GM18519 (cell line): ENCODE measurements at regions not wholly inside any gene's neighbourhood (a gene's known extent, or its start where the extent isn't known, plus 50 kb on each side); places are given as distances from the start of the nearest gene placed in this dataset.
"Not testable (repeated sequence)": the region's sequence is repeated elsewhere in the genome, so short reads cannot be mapped to it uniquely, and the experiment has no call there.

ENCODE experiments used
- ATAC-seq: cut with Tn5 transposase; IDR thresholded peaks from one replicate; pipeline ENCODE4 v1.9.1; 2021; ENCODE audit warnings: mild to moderate bottlenecking, moderate library complexity; ENCODE audit not compliant: unreplicated experiment, low FRiP score

DNA sequence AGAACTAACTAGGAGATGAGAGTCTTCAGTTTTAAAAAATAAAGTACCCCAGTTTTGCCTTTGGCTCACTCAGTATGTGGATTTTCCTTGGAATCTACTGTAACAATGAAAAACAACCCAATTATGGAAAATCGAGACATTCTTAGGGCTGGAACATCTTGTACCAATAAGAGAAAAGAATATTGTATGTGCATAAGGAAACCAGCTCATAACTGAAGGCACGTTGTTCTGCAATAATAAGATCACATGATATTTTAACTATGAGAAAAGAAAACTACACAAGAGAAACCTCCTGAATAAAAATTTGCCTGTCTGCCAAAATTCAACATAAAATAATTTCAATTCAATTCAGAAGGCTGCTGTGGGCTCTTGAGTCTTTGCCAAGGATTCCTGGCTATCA lies 261.8 kb upstream of the EDNRA start:
- no peak for ATAC-seq

DNA sequence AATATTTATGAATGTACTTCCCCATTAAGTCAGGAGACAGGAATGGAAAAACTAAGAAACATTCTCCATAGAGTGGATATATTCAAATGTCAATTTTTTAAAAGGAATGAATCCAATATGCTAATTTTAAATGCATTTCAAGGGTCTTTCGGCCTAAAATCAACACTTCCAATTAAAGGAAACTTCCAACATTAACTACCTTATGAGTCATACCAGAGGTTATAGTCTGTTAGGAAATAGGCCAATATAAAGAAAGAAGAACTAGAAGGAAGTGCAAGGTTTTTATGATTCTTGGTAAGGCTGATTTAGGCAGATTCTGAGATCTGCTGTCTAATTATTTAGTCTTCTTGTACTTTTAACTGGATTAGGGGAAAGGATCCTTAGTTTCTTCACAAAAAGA lies 260.1 kb upstream of the EDNRA start:
- no peak for ATAC-seq

DNA sequence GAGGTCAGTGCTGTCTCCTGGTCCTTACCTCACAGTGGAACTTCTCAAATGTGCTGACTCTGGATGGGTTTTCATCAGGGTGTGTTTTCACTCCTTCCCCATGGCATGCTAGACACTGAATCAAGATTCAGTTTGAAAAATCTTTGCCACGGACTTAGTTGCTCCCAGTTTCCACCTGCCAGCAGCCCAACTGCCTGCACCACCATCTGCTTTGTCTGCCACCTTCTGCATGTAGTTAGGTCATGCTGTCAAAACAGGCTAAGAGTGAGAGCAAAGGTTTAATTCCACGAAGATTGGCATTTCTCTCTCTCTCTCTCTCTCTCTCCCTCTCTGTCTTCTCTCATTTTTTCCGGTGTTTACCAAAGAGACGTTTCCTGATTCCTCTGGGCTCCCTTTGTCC lies 258.0 kb upstream of the EDNRA start:
- no peak for ATAC-seq

DNA sequence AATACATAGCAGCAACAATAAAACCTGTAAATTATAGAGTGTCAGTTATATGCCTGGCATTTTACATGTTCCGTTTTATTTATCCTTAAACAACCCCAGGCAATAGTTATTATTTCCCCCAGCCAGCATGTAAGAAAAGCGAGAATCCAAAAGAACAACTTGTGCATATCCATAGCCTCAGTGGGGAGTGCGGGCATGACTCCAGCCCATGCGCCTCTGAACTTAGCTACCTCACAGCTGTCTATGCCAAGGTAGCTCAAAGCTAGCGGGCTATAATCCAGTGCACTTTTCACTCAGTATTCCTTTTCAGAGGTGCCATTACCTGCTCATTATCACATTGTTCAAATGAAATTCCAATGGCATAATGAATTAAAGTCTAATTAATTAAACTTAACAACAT lies 257.3 kb upstream of the EDNRA start:
- ATAC-seq = no peak

DNA sequence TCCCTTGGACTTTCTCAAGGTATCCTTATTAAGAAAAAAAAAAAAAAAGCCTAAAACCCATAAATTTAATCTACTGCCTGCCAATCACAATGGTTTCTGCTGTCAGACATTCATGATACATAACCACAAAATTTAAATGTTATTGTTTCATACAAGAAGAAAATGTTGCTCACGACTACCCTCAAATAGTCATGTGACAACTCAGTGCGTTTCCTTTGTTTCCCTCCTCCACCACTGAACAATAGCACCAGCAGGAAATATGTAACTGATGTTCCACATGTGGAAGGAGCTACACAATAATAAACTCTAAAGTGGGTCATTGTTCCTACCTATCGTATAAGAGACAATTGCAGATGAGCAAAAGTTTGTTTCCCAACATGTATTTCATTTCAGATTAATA lies 244.1 kb upstream of the EDNRA start:
- ATAC-seq = no peak

DNA sequence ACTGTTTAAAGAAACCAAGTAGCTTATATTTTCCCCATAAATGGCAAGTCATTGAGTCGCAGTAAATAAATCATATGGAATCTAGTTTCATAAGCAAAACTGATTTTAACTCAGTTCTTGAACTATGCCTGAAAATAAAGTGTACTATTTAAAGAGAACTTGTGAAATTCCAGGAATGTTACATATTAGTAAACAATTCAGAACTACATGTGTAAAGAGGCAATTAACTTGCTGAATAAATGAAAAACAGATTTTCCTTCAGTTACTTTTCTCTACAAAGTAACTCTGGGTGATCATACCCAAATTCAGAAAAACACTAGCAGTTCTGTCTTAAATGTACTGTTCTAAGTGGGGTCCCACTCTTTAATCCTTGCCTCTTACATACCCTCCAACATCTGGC lies 236.1 kb upstream of the EDNRA start:
- no peak for ATAC-seq

DNA sequence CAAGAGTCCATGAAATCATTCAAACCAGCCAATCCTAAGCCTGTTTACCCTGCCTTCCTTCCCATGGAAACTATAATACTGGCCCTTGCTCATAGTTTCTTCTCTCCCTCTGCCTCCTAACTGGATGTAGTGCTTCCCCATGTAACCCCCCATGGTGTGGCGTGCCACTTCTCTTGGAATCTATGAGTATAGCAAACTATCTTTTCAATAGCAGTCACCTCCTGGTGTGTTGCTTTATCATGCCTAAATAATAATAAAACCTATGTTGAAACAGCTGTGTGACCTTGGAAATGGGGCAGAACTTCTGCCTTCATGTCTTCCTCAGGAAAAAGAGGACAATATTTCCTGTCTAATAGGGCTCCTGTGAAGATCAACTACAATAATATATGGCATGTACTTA lies 234.8 kb upstream of the EDNRA start:
- ATAC-seq = no peak

DNA sequence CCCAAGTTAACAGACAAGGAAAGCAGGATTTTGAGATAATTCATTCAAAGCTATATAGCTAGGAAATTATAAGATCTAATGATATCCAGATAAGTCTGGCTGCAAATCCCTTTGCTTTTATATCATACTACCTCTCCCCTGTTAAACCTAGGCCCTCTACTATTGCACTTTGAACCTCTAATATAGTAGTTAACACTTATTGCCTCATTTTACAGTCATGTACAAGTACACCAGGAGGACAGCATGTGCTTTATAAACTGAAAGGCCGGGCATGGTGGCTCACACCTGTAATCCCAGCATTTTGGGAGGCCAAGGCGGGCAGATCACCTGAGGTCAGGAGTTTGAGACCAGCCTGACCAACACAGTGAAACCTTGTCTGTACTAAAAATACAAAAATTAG lies 234.4 kb upstream of the EDNRA start:
- ATAC-seq = not testable (repeated sequence)

DNA sequence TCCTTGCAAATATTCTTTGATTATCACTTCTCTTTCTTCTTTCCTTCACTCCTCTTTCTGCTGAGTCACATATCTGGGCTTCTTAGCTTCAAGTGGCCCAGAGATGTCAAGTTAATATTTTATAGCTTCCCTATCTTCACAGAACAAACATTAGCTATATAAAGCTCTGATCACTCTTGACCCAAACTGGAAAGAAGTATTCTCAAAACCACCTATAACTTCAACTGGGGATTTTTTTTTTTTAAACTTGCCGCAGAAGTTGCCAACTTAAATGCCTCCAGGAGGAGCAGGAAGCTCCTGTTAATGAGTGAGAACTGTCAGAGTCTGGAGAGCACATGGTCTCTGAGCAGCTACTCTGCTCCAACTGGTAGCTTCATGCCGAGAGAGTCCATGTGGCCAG lies 233.3 kb upstream of the EDNRA start:
- ATAC-seq = no peak

DNA sequence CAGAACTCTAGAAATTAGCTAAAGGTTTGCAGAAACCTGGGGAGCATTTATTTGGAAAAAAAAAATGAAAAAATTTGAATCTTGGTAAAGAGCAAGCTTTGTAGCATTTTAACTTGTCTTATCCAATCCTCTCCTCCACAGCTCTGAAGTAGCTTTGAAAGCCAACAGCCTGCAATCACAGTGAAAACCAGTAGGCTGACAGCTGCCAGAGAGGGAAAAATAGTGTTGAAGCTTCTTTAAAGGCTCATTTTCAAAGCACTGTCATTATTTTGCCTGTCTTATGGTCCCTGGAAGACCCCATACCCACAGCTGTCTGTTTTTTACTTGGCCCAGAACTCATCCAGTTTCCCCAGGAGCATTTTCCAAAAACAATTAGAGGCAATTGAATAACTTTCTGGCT lies 230.8 kb upstream of the EDNRA start:
- ATAC-seq = no peak

DNA sequence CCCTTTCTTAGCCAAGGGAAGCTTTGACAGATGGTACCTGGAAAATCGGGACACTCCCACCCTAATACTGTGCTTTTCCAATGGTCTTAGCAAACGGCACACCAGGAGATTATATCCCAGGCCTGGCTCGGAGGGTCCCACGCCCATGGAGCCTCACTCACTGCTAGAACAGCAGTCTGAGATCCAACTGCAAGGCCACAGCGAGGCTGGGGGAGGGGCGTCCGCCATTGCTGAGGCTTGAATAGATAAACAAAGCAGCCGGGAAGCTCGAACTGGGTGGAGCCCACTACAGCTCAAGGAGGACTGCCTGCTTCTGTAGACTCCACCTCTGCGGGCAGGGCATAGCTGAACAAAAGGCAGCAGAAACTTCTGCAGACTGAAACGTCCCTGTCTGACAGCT lies 225.6 kb upstream of the EDNRA start:
- not testable (repeated sequence) for ATAC-seq

DNA sequence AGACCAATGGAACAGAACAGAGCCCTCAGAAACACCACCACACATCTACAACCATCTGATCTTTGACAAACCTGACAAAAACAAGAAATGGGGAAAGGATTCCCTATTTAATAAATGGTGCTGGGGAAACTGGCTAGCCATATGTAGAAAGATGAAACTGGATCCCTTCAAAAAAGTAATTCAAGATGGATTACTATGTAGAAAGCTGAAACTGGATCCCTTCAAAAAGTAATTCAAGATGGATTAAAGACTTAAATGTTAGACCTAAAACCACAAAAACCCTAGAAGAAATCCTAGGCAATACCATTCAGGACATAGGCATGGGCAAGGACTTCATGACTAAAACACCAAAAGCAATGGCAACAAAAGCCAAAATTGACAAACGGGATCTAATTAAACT lies 221.6 kb upstream of the EDNRA start:
- not testable (repeated sequence) for ATAC-seq

DNA sequence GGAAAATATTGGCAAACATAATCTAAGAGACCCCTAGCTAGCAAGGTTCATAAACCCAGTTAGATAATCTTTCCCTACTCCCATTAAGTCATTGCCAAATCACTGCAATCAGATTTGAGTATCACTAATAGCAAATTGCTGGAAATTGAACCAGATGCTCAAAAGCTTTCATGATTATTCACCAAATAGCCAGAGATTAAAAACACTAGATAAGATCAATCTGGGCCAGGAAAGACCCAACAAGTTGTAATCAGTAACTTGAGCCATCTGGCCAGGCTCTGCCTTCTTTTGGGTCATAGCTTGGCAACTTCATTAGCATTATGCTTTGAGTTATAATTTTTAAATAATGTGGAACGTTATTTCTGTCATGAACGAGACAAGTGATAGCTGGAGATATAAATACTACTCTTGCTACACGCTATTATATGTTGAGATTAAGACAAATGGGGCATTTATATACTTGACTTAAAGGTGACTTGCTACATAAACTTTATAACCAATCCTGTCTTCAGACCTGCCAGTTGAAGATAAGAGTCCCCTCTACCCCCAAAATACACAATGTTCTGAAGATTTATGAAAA lies 196.6 kb upstream of the EDNRA start:
- ATAC-seq = no peak

DNA sequence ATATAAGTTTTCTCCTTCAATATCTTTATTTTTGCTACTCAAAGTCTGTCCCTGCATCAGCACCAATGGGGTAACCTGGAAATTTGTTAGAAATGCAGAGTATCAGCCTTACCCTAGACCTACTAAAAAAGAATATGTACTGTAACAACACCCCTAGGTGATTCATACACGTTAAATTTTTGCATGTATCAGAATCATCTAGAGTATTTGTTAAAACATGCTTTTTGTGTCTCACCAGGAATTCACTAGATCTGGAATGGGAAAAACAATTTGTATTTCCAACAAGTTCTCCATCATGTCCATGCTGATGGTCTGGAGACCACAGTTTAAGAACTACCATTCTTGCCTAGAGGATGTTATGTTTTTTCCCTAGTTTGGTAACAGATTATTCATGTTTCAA lies 196.0 kb upstream of the EDNRA start:
- ATAC-seq = no peak

DNA sequence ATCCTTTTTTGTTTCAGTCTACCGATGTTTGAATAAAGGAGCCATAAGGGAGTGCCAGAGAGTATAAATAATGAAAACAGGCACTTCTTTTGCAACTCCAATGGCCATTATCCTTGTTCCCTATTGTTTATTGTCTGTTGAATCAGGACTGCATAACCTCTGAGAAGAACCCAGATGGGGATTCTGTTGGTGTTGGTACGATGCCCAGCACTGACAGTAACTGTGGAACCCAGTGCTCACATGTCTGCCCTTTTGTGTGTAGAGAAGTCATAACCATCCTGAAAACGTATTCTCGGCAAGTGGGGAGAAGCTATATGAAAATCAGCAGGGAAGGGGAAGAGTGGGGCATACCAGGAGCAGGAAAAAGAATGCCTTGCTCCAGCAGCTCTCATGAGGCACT lies 195.1 kb upstream of the EDNRA start:
- no peak for ATAC-seq

DNA sequence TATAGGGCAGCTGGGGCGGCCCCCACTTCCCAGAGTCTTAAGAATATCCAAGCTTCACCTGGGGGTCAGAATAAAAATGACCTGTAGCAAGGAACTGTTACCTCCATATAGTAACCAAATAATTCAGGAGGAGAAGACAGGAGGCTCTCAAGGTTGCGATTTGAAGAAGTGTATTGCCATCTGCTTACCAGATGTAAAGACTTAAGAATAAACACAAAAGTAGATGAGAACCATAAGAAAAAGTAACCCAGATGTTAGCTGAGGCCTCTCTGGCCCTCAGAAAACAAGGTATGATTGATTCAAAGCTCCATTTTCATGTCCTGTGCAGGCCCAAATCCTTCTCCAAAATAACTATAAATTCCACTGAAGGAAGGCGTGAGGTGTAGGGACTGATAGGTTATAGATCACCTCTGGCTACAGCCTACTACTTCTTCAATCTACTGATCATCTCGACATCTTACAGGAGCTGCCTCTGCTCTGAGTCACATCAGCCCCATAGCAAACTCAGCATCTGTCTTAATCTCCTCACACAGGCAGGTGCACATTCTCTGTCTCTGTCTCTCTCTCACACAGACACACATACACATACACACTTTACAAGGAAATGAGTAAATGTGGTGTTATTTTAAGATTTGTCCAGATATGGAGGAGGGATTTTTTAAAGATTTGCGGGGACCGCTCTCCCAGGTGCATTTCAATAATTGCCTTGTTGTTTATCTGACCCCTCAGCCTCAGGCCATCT lies 193.9 kb upstream of the EDNRA start:
- no peak for ATAC-seq

DNA sequence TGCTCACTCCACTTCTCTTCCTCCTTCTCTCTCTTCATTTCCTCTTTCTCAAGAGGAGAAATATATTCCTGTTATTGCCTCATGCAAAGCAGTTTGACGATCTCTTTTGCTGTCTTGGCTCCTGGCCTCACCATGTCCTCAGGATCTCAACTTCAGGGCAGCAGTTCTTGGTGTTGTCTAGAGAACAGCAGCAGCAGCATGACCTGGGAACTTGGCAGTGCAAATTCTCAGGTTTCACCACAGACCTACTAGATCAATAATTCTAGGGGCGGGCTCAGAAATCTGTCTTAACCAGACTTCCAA lies 193.4 kb upstream of the EDNRA start:
- no peak for ATAC-seq

DNA sequence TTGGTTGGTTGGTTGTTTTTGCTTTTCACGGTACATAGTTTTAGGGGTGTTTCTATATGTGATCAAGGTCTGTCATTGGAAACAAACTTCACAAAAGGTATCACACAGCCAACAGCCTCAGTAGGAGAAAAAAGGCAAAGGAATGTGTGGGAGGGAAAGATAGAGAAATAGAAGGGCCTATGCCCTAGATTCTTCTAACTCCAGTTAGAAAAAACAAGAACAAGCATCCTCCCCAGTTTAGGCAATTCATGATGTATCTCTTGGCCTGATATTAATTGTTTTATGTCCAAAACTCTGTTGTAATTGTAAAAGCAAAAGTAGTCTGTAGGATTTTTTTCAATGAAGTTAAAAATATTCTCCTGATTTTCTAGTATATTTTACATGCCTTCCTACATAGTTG lies 192.4 kb upstream of the EDNRA start:
- ATAC-seq = no peak

DNA sequence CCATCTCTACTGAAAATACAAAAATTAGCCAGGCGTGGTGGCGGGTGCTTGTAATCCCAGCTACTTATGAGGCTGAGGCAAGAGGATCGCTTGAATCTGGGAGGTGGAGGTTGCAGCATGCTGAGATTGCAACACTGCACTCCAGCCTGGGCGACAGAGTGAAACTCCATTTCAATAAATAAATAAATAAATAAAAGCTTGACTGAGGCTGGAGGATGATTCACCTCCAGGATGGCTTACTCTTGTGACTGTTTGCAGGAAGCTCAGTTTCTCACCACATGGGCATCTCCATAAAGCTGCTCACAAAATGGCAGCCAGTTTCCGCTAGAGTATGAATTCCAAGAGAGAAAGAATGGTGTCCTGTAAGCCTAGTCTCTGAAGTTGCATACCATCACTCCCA lies 191.7 kb upstream of the EDNRA start:
- no peak for ATAC-seq

DNA sequence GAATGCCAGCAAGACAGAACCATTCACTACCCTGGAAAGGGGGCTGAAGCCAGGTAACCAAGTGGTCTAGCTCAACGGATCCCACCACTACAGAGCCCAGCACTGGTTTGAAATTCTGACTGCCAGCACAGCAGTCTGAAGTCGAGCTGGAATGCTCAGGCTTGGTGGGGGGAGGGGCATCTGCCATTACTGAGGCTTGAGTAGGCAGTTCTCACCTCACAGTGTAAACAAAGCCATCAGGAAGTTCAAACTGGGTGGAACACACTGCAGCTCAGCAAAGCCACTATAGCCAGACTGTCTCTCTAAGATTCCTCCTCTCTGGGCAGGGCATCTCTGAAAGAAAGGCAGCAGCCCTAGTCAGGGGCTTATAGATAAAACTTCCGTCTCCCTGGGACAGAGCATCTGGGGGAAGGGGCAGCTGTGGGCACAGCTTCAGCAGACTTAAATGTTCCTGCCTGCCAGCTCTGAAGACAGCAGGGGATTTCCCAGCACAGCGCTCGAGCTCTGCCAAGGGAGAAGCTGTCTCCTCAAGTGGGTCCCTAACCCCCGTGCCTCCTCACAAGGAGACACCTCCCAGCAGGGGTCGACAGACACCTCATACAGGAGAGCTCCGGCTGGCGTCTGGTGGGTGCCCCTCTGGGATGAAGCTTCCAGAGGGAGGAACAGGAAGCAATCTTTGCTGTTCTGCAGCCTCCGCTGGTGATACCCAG lies 188.1 kb upstream of the EDNRA start:
- ATAC-seq = not testable (repeated sequence)

DNA sequence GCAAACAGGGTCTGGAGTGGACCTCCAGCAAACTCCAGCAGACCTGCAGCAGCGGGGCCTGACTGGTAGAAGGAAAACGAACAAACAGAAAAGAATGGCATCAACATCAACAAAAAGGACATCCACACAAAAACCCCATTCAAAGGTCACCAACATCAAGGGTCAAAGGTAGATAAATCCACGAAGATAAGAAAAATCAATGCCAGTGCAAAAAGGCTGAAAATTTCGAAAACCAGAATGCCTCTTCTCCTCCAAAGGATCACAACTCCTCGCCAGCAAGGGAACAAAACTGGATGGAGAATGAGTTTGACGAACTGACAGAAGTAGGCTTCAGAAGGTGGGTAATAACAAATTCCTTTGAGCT lies 187.6 kb upstream of the EDNRA start:
- not testable (repeated sequence) for ATAC-seq

DNA sequence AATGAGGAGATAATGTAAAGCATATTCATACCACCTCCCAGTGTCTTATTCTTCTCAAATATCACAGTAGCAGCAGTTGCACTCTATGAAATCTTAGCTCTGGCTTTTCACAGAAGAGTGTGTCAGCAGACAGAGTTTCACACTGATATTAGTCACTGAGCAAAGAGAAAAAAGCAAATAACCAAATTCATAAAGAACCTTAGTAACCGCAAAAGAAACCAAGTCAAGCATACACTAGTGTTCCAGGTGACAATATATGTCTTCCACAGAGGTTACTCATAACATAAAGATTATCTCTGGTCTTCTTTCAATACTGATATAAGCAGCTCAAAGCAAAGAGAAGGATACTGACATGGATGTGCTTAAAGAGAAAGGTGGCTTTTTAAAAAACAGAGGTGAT lies 181.7 kb upstream of the EDNRA start:
- ATAC-seq = no peak
